Tibial nerve (tissue), 4 donors: ENCODE measurements at regions not wholly inside any gene's neighbourhood (a gene's known extent, or its start where the extent isn't known, plus 50 kb on each side); places are given as distances from the start of the nearest gene placed in this dataset.

ENCODE experiments used
- DNase-seq, 2 donors: peaks; one replicate each; pipeline ENCODE4 v3.0.0-alpha.2; 2019; ENCODE audit warnings: low spot score in 2 of 2
- H3K27ac ChIP-seq, 4 donors: fragments of 200-600 bp; sonication (generic) in 3 of 4; one replicate each; pipeline ENCODE4 v1.5.1; 2017 to 2019; ENCODE audit warnings: mild to moderate bottlenecking in 1 of 4
- H3K27me3 ChIP-seq, 2 donors: fragments of 200-600 bp; sonication (generic) in 1 of 2; one replicate each; pipeline versions ENCODE4 v1.5.1 to v1.6.0; 2017 to 2019
- H3K36me3 ChIP-seq, 3 donors: fragments of 200-600 bp; sonication (generic); one replicate each; pipeline ENCODE4 v1.5.1; 2018 to 2019
- H3K4me1 ChIP-seq, 4 donors: fragments of 200-600 bp; sonication (generic) in 3 of 4; one replicate each; pipeline ENCODE4 v1.5.1; 2017 to 2019
- H3K4me3 ChIP-seq, 4 donors: fragments of 200-600 bp; sonication (generic) in 3 of 4; one replicate each; pipeline ENCODE4 v1.5.1; 2017 to 2019; ENCODE audit warnings: mild to moderate bottlenecking in 1 of 4, moderate library complexity in 1 of 4
- H3K9me3 ChIP-seq, 4 donors: fragments of 200-600 bp; sonication (generic) in 3 of 4; one replicate each; pipeline ENCODE4 v1.5.1; 2017 to 2019
- EP300 ChIP-seq, 2 donors: sonication (generic); formaldehyde crosslinking; IDR thresholded peaks; one replicate each; pipeline ENCODE4 v1.6.1; 2017; ENCODE audit warnings: antibody characterized with exemption in 2 of 2, mild to moderate bottlenecking in 1 of 2
- POLR2A ChIP-seq, 2 donors: fragments of 450-650 bp; IDR thresholded peaks; one replicate each; pipeline ENCODE4 v1.6.1; 2017; ENCODE audit warnings: antibody characterized with exemption in 2 of 2, mild to moderate bottlenecking in 2 of 2, moderate library complexity in 2 of 2
- WGBS, 2 donors: methylation state at CpG; one replicate each; pipeline ENCODE4 v1.1.5; 2018; 5-methylcytosine and 5-hydroxymethylcytosine counted together
- TF ChIP-seq, protein P1 (sequence below), 5 experiments: fragments of 200-600 bp in 3 of 5; fragments of 450-650 bp in 2 of 5; sonication (generic) in 3 of 5; IDR thresholded peaks; one replicate each; pipeline ENCODE4 v1.5.1; 2016 to 2019; ENCODE audit warnings: antibody characterized with exemption in 5 of 5, mild to moderate bottlenecking in 3 of 5, moderate library complexity in 2 of 5

DNA sequence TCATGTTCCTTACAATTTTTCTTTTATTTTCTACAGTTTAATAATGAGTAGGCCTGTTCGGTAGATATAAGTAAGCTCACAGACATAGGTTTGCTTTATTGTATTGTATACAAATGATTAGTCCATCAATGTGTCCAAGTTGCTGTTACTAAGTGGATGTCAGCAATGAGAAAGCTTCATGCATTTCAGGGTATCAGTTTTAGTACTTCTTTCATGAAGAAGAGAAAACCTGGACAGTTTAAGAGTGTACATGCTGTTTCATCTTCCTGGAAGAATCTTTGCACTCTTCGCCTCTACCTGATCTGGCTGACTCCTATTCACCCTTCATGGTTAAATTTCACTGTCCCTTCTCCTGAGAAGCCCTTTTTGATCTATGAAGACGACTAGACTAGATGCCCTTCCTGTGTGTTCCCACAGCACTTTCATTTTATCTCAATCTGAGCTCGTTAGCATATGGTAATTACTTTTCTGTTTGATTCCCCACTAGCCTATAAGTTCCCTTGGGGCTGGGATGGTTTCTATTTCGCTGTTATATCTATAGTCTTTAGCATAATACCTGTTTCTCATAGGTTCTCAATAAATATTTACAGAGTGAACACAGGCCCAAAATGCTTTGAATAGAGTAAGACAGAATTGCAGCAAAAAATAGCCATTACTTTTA is 70.7 kb downstream of the CETN3 start:
- Histone ChIP-seq H3K27me3 (no peaks in the 10 kb centered on the region), H3K4me1 (no peaks in the 10 kb centered on the region), H3K36me3 (no peaks in the 10 kb centered on the region), H3K4me3 (no peak overlapping the region), H3K27ac (no peak overlapping the region), H3K9me3 (no peaks in the 10 kb centered on the region)
- DNase-seq, result no peak
- no peak for TF ChIP-seq EP300 (IDR thresholded peaks at IDR 0.05)
- WGBS, 2 donors, result 68 to 74% methylated on average over 5 of the region's 5 CpGs

DNA sequence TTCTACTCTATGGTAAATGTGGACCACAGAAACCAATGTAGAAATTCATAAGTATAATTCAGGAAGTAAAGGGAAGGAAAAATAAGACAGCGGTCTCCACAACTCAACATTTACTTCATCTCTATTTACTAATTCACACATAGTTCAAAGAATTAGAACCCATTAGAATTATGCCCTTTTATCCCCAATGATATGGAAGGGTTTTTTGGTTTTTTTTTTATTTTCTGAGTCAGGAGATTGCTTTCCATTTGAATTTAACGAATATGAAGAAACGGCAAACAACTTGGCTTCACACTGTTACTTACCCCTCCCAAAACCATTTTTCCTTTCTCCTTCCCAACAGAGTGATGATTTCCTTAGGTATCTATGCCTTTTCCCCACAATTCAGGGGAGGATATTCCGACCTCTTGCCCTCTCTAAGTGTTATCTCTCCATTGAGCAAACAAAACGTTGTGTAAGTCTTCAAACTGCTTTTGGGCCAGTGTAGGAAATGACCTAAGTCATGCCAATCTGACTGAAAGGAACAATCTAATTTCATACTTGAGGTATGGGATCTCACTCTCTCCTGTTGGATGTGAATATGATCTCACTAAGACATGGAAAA is 72.0 kb downstream of the CETN3 start:
- no peaks in the 10 kb centered on the region for H3K4me1 ChIP-seq
- no peak for DNase-seq
- H3K9me3 ChIP-seq, result no peaks in the 10 kb centered on the region
- H3K27me3 ChIP-seq, result no peaks in the 10 kb centered on the region
- TF ChIP-seq, protein P1, sequence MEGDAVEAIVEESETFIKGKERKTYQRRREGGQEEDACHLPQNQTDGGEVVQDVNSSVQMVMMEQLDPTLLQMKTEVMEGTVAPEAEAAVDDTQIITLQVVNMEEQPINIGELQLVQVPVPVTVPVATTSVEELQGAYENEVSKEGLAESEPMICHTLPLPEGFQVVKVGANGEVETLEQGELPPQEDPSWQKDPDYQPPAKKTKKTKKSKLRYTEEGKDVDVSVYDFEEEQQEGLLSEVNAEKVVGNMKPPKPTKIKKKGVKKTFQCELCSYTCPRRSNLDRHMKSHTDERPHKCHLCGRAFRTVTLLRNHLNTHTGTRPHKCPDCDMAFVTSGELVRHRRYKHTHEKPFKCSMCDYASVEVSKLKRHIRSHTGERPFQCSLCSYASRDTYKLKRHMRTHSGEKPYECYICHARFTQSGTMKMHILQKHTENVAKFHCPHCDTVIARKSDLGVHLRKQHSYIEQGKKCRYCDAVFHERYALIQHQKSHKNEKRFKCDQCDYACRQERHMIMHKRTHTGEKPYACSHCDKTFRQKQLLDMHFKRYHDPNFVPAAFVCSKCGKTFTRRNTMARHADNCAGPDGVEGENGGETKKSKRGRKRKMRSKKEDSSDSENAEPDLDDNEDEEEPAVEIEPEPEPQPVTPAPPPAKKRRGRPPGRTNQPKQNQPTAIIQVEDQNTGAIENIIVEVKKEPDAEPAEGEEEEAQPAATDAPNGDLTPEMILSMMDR (IDR thresholded peaks at IDR 0.05), result no peak
- TF ChIP-seq POLR2A (IDR thresholded peaks at IDR 0.05), result no peak
- no peak for TF ChIP-seq EP300 (IDR thresholded peaks at IDR 0.05)
- no peak overlapping the region for H3K27ac ChIP-seq
- no peak overlapping the region for H3K4me3 ChIP-seq
- 74 to 77% methylated on average over 5 of the region's 5 CpGs for WGBS, 2 donors
- no peaks in the 10 kb centered on the region for H3K36me3 ChIP-seq

DNA sequence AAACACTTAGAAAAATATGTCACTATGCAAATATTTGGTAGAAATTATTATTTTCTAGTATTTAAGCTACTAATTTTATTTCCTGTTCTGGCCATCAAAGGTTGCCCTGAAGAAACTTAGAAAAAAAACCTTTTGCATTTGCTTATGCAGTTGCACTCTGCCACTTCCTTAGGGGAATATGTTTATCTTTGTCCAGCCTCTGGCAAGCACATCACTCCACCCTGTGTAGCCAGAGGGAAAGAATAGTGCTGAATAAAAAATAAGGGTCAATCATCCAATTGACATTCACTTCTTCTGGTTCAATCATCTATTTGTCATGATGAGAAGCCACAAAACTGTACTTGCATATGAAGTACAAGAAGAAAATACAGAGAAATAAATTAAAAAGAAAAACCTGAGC is 72.8 kb downstream of the CETN3 start:
- Histone ChIP-seq H3K36me3 (no peaks in the 10 kb centered on the region), H3K27ac (no peak overlapping the region), H3K9me3 (no peaks in the 10 kb centered on the region), H3K4me1 (no peaks in the 10 kb centered on the region), H3K4me3 (no peak overlapping the region), H3K27me3 (no peaks in the 10 kb centered on the region)
- TF ChIP-seq POLR2A (IDR thresholded peaks at IDR 0.05) (no peak), EP300 (IDR thresholded peaks at IDR 0.05) (no peak)
- TF ChIP-seq, protein P1 (IDR thresholded peaks at IDR 0.05), result no peak
- DNase-seq, result no peak

DNA sequence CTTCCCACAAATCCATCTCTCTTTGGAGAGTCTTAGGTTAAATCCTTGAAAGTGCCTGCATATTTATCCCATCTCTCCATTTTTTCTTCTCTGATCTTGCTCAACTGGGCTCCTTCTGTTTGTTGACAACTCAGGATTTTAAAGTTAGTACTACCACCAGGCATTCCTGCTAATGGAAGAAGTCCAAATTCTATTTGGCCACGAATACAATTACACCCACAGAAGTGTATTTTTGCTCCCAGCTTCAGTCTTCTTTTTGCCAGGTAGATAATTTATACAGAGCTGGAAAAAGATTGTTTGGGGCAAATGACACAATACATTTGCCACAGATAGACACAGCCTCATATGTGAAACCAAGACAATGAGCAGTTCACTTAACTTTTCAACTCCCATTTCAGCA is 74.8 kb downstream of the CETN3 start:
- TF ChIP-seq, protein P1 (IDR thresholded peaks at IDR 0.05), result no peak
- no peak for TF ChIP-seq POLR2A (IDR thresholded peaks at IDR 0.05)
- TF ChIP-seq EP300 (IDR thresholded peaks at IDR 0.05), result no peak
- 42 to 43% methylated on average over 1 of the region's 1 CpG for WGBS, 2 donors

DNA sequence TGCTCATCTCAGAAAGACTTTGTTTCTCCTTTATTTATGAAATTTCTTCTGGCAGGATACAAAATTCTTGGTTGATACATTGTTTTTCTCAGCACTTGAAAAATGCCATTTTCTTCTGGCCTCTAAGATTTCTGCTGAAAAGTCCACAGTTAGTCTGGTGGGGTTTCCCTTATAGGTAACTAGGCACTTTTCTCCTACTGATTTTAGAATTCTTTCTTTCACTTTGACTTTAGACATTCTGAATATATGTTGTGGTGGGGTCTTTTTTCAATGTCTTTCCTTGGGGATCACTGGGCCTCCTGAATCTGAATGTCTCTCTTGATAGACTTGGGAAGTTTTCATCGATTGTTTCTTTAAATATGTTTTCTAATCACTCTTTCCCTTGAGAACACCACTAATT is 79.6 kb downstream of the CETN3 start:
- Histone ChIP-seq H3K9me3 (peaks cover 0 to 5% (median 2%) of the 10 kb centered on the region in 4 donors), H3K4me1 (no peaks in the 10 kb centered on the region), H3K36me3 (no peaks in the 10 kb centered on the region), H3K27ac (no peak overlapping the region), H3K27me3 (no peaks in the 10 kb centered on the region), H3K4me3 (no peak overlapping the region)
- DNase-seq, result no peak
- WGBS, 2 donors, result 83 to 89% methylated on average over 1 of the region's 1 CpG
- TF ChIP-seq, protein P1 (IDR thresholded peaks at IDR 0.05), result no peak
- TF ChIP-seq EP300 (IDR thresholded peaks at IDR 0.05) (no peak), POLR2A (IDR thresholded peaks at IDR 0.05) (no peak)

More for the DNA sequence above, 74.8 kb downstream of the CETN3 start:
- Histone ChIP-seq H3K4me1 (no peaks in the 10 kb centered on the region), H3K27ac (no peak overlapping the region), H3K27me3 (no peaks in the 10 kb centered on the region), H3K9me3 (peaks cover 0 to 5% (median 2%) of the 10 kb centered on the region in 4 donors), H3K36me3 (no peaks in the 10 kb centered on the region), H3K4me3 (no peak overlapping the region)
- DNase-seq, result no peak
